Lung (tissue), 11 donors: ENCODE measurements at regions not wholly inside any gene's neighbourhood (a gene's known extent, or its start where the extent isn't known, plus 50 kb on each side); places are given as distances from the start of the nearest gene placed in this dataset.
A peak's percentile ranks its signal among the peaks of the same experiment; 100 is the strongest.

ENCODE experiments used
- ATAC-seq: fragments of 200-7000 bp; cut with Tn5 transposase; one replicate; pipeline ENCODE4 v1.9.1; 2020; ENCODE audit warnings: moderate number of reproducible peaks; ENCODE audit not compliant: insufficient read depth, low FRiP score
- DNase-seq, 3 donors: peaks; one replicate each; pipeline ENCODE4 v3.0.0-alpha.2; 2013 to 2017
- H3K27ac ChIP-seq, 2 donors: one replicate each; pipeline ENCODE4 v1.5.1; 2013; ENCODE audit warnings: mild to moderate bottlenecking in 2 of 2, moderate library complexity in 2 of 2, control low read depth in 1 of 2, inconsistent platforms in 1 of 2, low read depth in 1 of 2, low read length in 1 of 2
- H3K27me3 ChIP-seq, 3 donors: one replicate each; pipeline ENCODE4 v1.5.1; 2013; ENCODE audit warnings: low read length in 2 of 3; ENCODE audit not compliant: control insufficient read depth in 3 of 3, insufficient read depth in 3 of 3
- H3K36me3 ChIP-seq, 4 donors: one replicate each; pipeline ENCODE4 v1.5.1; 2013; ENCODE audit warnings: low read length in 4 of 4, mild to moderate bottlenecking in 1 of 4, moderate library complexity in 1 of 4; ENCODE audit not compliant: control insufficient read depth in 4 of 4, insufficient read depth in 4 of 4
- H3K4me1 ChIP-seq, 5 donors: one replicate each; pipeline ENCODE4 v1.5.1; 2013; ENCODE audit warnings: low read length in 5 of 5, mild to moderate bottlenecking in 2 of 5, moderate library complexity in 1 of 5; ENCODE audit not compliant: control insufficient read depth in 5 of 5, insufficient read depth in 5 of 5
- H3K4me3 ChIP-seq: one replicate; pipeline ENCODE4 v1.5.1; 2013; ENCODE audit warnings: mild to moderate bottlenecking, control low read depth, moderate library complexity
- H3K9ac ChIP-seq, 2 donors: one replicate each; pipeline ENCODE4 v1.5.1; 2013; ENCODE audit warnings: low read length in 2 of 2, control low read depth in 1 of 2; ENCODE audit not compliant: insufficient read depth in 1 of 2
- H3K9me3 ChIP-seq, 4 donors: one replicate each; pipeline ENCODE4 v1.5.1; 2013; ENCODE audit warnings: low read length in 3 of 4, mild to moderate bottlenecking in 1 of 4, moderate library complexity in 1 of 4; ENCODE audit not compliant: control insufficient read depth in 4 of 4, insufficient read depth in 3 of 4
- CTCF ChIP-seq: IDR thresholded peaks from 2 replicates; pipeline ENCODE4 v1.5.1; 2012; ENCODE audit warnings: mild to moderate bottlenecking; ENCODE audit errors: control extremely low read depth, extremely low read depth
- WGBS, 2 donors: extraction: QIAGEN DNeasy Blood & Tissue Kit; methylation state at CpG; one replicate each; pipeline ENCODE4 v1.1.7; 2013; 5-methylcytosine and 5-hydroxymethylcytosine counted together
- donor health status: control.
- donor health status: control.
- donor health status: Bipolar disorder and iron deficiency.
- donor health status: healthy.
- donor health status: DM: yes; HTN: yes; CAD: no.

- no peaks in the 10 kb centered on the region for H3K9me3 ChIP-seq
- no peak for ATAC-seq
- no peaks in the 10 kb centered on the region for H3K4me1 ChIP-seq
- no peak overlapping the region for H3K27ac ChIP-seq
- WGBS, 2 donors, result 67 to 73% methylated on average over 10 of the region's 10 CpGs
- no peaks in the 10 kb centered on the region for H3K27me3 ChIP-seq
- H3K36me3 ChIP-seq, result no peaks in the 10 kb centered on the region
- no peak for TF ChIP-seq CTCF
- no peak overlapping the region for H3K9ac ChIP-seq
- H3K4me3 ChIP-seq, result no peak overlapping the region
- DNase-seq, result peak in 1 of 3 donors; percentile 11
Observed at GRCh38 chr11:134638796-134639430, 226.9 kb upstream of the B3GAT1 start.

DNA sequence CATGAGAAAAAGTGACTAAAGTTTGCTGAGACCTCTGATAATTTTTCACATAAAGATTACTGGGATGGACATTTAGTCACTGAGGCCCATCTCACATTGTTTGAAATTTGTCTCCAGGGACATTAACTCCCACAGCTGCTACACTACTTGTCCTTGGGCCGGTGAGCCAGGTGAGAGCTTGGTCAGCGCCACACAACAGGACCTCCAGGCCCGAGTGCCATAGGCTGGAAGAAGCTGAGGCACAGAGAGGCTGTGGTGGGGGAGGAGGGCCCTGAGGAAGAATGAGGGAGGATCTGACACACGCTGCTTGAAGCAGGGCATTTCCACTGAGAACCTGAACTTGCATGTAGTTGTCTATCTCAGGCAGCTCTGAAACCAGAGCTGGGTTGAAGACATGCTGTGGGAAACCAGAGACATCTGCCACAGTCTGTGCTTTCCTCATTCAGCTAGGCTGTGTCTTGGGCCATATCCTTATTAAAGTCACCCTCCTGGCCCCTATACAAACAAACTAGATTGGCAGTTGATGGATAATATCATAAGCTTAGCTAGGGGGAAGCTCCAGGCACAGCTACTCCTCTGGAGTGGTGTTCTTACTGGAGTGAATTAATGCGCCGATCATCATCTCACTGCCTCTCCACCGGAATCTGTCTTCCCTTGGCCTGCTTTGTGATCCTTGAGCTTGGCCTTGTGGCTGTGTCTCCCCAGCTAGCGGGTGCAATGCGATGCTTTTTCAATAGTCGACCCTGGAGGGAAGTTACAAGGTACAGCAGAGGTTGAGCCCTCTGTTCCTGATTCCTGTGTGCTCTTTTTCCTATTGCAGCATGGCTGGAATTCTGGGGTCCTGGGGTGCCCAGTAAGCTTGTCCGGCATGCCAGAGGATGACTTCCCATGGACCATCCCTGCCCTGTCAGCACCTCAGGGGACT, 225.3 kb upstream of the B3GAT1 start:
- no peak for TF ChIP-seq CTCF
- no peak overlapping the region for H3K9ac ChIP-seq
- ATAC-seq (no peak), DNase-seq (no peak)
- no peaks in the 10 kb centered on the region for H3K36me3 ChIP-seq
- H3K27ac ChIP-seq, result no peak overlapping the region
- no peaks in the 10 kb centered on the region for H3K4me1 ChIP-seq
- WGBS, 2 donors, result 82% methylated on average over 11 of the region's 11 CpGs
- no peak overlapping the region for H3K4me3 ChIP-seq
- H3K27me3 ChIP-seq, result no peaks in the 10 kb centered on the region
- H3K9me3 ChIP-seq, result no peaks in the 10 kb centered on the region

GRCh38 chr11:134636071-134636470, 224.0 kb upstream of the B3GAT1 start:
- Histone ChIP-seq H3K4me3 (no peak overlapping the region), H3K4me1 (no peaks in the 10 kb centered on the region), H3K27me3 (no peaks in the 10 kb centered on the region), H3K9ac (no peak overlapping the region), H3K9me3 (no peaks in the 10 kb centered on the region), H3K36me3 (no peaks in the 10 kb centered on the region), H3K27ac (no peak overlapping the region)
- DNase-seq (no peak), ATAC-seq (no peak)
- no peak for TF ChIP-seq CTCF
- 82 to 89% methylated on average over 12 of the region's 12 CpGs for WGBS, 2 donors
